HFFc6 (cell line): ENCODE measurements at regions not wholly inside any gene's neighbourhood (a gene's known extent, or its start where the extent isn't known, plus 50 kb on each side); places are given as distances from the start of the nearest gene placed in this dataset.

ENCODE experiments used
- DNase-seq: peaks from one replicate; pipeline ENCODE4 v3.0.0-alpha.2; 2018
- H3K27ac Mint-ChIP-seq: 2 replicates; pipeline ENCODE4 v1.8.0; 2020; ENCODE audit warnings: mild to moderate bottlenecking, mixed read lengths
- H3K27me3 Mint-ChIP-seq: 2 replicates; pipeline ENCODE4 v1.8.0; 2021; ENCODE audit warnings: mild to moderate bottlenecking, moderate library complexity, mixed read lengths; ENCODE audit not compliant: insufficient read depth
- H3K36me3 Mint-ChIP-seq: 2 replicates; pipeline ENCODE4 v1.8.0; 2021; ENCODE audit warnings: low read depth, mixed read lengths
- H3K4me1 Mint-ChIP-seq: 2 replicates; pipeline ENCODE4 v1.8.0; 2020; ENCODE audit warnings: low read depth, mixed read lengths
- H3K4me3 Mint-ChIP-seq: 2 replicates; pipeline ENCODE4 v1.8.0; 2020; ENCODE audit warnings: mild to moderate bottlenecking, moderate library complexity, mixed read lengths
- H3K9me3 Mint-ChIP-seq: 2 replicates; pipeline ENCODE4 v1.8.0; 2020; ENCODE audit warnings: mild to moderate bottlenecking, mixed read lengths
- CTCF ChIP-seq: fragments of 200-600 bp; sonication (generic); IDR thresholded peaks from 2 replicates; pipeline ENCODE4 v1.5.0; 2021; ENCODE audit warnings: antibody characterized with exemption, mild to moderate bottlenecking

DNA sequence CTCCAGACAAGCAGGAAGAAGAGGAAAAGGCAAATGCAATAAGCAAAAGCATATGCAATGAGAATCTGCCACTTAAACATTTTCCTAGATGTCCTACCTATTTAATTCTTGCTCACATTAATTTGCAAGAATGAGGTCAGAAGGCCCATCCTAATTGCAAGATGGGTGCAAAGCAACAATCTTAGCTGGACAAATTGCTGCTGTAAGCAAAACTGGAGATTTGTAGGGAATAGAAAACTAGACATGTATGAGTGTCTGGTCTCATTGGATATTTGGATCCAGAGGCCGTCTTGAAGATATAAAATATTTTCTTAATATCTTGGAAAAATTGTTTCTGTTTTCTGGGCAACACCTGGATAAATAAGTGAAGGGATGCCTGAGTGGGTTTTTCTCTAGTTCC lies 150.1 kb upstream of the PGR start:
- Mint-ChIP-seq H3K4me1 (no peaks in the 10 kb centered on the region), H3K36me3 (no peaks in the 10 kb centered on the region), H3K4me3 (no peak overlapping the region), H3K27me3 (no peaks in the 10 kb centered on the region), H3K27ac (no peak overlapping the region), H3K9me3 (peaks cover 21% of the 10 kb centered on the region)
- TF ChIP-seq CTCF: no peak
- no peak for DNase-seq

GRCh38 chr11:101278286-101278685 lies 148.7 kb upstream of the PGR start:
- Mint-ChIP-seq H3K4me1 (no peaks in the 10 kb centered on the region), H3K4me3 (no peak overlapping the region), H3K27me3 (no peaks in the 10 kb centered on the region; the same call in 1 of the 2 replicates), H3K27ac (no peak overlapping the region), H3K9me3 (peaks cover 27% of the 10 kb centered on the region), H3K36me3 (no peaks in the 10 kb centered on the region)
- no peak for DNase-seq
- no peak for TF ChIP-seq CTCF

DNA sequence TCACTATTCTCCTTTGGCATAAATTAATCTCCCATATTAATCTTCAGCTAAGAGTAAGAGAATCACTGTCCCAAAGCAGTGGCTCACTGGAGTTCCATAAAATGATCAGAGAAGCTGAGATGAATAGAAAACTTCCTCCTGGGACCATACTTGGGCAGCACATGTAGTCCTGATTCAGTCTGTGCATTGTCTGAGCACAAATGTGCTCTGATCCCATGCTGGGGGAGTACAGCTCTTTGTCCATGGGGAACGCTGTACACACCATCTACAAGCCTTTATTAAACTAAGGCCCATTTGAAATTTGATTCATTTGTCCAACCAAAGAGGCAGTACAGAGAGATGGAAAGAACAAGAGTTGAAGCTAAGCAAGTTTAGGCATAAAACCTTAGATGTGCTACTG lies 147.4 kb upstream of the PGR start:
- H3K27me3 Mint-ChIP-seq: no peaks in the 10 kb centered on the region; the same call in 1 of the 2 replicates
- no peak for DNase-seq
- H3K27ac Mint-ChIP-seq: no peak overlapping the region
- no peak for TF ChIP-seq CTCF
- no peaks in the 10 kb centered on the region for H3K36me3 Mint-ChIP-seq
- H3K4me3 Mint-ChIP-seq: no peak overlapping the region
- H3K4me1 Mint-ChIP-seq: no peaks in the 10 kb centered on the region
- peaks cover 31% of the 10 kb centered on the region for H3K9me3 Mint-ChIP-seq

DNA sequence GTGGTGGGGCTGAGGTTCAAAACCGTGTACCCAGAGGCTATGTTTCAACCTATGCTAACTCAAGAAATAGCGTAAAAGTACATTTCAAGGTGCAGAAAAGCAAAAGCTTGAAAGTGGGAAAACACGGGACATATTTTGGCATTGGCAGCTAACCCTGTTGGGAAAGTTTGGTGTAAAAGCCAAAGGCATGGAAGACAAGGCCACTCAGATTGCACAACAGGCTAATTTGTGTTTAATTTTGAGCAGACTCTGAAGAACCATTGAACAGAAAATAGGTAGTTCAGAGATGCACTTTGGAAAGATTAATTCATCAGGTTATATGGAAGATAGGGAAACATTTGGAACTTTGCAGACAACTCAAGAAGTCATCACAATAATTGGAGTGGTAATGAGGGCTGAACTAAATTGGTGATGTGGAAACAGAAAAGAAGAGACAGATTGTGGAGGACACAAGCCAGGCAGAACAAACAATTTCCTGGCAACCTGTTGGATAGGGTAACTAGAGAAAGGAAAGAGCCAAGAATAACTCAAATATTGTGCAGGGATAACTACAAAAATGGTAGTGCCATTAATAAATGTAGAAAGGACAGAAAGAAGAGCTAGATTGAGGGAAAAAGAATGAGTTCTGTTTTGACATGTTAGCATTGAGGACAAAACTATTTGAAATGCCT lies 140.5 kb upstream of the PGR start:
- no peak overlapping the region for H3K4me3 Mint-ChIP-seq

DNA sequence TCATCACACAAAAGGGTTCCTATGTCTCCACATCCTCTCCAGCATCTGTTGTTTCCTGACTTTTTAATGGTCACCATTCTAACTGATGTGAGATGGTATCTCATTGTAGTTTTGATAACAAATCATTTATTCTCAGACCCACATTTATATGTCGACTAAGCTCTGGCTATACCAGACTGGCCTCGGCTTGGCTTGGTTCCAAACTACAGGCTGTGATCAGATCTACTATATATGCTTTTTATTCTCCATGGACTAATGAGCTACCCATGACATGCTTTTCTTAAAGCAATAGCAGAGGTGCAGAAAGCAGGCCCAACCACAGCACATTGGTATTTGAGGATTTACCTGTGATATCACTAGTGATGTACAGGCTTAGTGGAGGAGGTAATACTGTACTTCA lies 139.8 kb upstream of the PGR start:
- H3K27me3 Mint-ChIP-seq: peaks cover 1% of the 10 kb centered on the region; the same call in 1 of the 2 replicates
- 0 out of 2 replicates have a peak, but pooled peaks cover 4% of the 10 kb centered on the region for H3K36me3 Mint-ChIP-seq
- no peak for TF ChIP-seq CTCF
- H3K4me1 Mint-ChIP-seq: no peaks in the 10 kb centered on the region
- DNase-seq: no peak
- H3K4me3 Mint-ChIP-seq: no peak overlapping the region
- peaks cover 35% of the 10 kb centered on the region for H3K9me3 Mint-ChIP-seq
- no peak overlapping the region for H3K27ac Mint-ChIP-seq

More for the DNA sequence above, 140.5 kb upstream of the PGR start:
- H3K27ac Mint-ChIP-seq: no peak overlapping the region
- H3K4me1 Mint-ChIP-seq: no peaks in the 10 kb centered on the region
- peaks cover 29% of the 10 kb centered on the region for H3K9me3 Mint-ChIP-seq
- no peaks in the 10 kb centered on the region; the same call in 1 of the 2 replicates for H3K27me3 Mint-ChIP-seq
- no peaks in the 10 kb centered on the region for H3K36me3 Mint-ChIP-seq
- TF ChIP-seq CTCF: no peak
- DNase-seq: no peak
